ENCODE measurements at regions not wholly inside any gene's neighbourhood (a gene's known extent, or its start where the extent isn't known, plus 50 kb on each side); places are given as distances from the start of the nearest gene placed in this dataset.

- no peak overlapping the region for H3K4me3 ChIP-seq (ENCODE audit: low read depth, low read length)
- TF ChIP-seq CTCF (conservative IDR thresholded peaks at IDR 0.05; ENCODE audit: low read depth, low read length) = no peak
- no peak for DNase-seq (ENCODE audit: low read depth)
These were observed 1227.3 kb downstream of the ROBO2 start for GRCh38 chr3:78267235-78267634.

- DNase-seq (ENCODE audit: low read depth) = no peak
- no peak for TF ChIP-seq CTCF (conservative IDR thresholded peaks at IDR 0.05; ENCODE audit: low read depth, low read length)
- H3K4me3 ChIP-seq (ENCODE audit: low read depth, low read length) = no peak overlapping the region
These were observed 1228.2 kb downstream of the ROBO2 start for GRCh38 chr3:78268087-78268486.

DNA sequence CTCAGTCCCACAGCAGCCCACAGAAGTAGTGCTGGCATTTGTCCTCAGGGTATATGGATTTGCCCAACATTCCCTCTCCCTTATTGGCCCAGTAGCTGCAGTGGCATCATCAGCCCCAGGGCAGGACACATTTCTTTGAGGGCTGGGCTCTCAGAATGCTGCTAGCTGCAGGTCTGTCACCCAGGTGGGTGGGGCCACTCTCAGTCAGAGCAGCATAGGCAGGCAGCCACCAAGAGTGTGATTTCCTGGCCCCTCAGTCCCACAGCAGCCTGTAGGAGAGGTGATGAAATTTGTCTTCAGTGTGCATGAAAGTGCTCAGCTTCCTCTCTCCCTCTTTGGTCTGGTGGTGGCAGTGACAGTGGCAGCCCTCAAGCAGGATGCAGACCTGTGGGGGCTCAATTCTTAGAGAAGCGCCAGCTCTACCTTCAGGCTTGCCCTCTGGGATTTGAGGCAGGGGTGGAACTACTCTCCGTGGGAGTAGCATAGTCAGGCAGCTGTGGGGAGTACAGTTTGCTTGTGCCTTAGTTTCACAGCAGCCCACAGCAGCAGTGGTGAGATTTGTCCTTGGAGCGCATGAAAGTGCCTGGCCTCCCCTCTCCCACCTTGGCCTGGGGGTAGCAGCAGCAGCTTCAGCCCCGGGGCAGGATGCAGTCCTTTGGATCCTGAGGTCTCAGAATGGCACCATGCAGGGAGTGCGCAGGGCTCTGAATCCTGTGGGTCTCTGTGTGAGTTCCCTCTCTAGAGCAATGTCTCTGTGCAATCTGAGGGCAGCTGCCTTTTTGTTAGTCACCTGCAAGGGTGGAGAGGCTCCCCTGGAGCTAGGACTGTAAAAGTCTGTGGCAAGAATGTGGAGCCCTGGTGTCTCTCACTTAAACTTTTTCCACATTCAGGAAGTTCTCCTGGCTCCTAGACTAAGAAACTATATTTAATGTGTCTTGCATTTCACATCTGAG lies 1229.1 kb downstream of the ROBO2 start:
- DNase-seq (ENCODE audit: low read depth) = no peak
- no peak for TF ChIP-seq CTCF (conservative IDR thresholded peaks at IDR 0.05; ENCODE audit: low read depth, low read length)
- H3K4me3 ChIP-seq (ENCODE audit: low read depth, low read length) = no peak overlapping the region

DNA sequence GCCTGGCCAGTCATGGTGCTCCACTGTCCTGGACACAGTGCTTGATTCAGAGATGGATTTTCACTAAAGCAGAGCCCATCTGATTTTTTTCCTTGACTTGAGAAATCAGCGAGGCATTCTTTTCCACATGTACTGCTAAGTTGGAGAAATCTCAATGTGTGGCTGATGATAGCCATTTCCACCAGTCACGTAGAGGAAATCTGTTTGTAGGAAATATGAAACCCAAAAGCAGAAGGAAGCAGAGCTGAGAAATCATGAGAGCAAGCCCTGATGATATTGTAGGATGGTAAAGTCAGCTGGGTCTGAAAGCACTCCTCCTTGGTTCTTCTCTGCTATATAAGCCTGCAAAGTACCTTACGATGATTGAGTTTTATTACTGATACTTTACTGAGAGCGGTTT lies 1233.4 kb downstream of the ROBO2 start:
- TF ChIP-seq CTCF (conservative IDR thresholded peaks at IDR 0.05; ENCODE audit: low read depth, low read length) = no peak
- DNase-seq (ENCODE audit: low read depth) = no peak
- H3K4me3 ChIP-seq (ENCODE audit: low read depth, low read length) = no peak overlapping the region

DNA sequence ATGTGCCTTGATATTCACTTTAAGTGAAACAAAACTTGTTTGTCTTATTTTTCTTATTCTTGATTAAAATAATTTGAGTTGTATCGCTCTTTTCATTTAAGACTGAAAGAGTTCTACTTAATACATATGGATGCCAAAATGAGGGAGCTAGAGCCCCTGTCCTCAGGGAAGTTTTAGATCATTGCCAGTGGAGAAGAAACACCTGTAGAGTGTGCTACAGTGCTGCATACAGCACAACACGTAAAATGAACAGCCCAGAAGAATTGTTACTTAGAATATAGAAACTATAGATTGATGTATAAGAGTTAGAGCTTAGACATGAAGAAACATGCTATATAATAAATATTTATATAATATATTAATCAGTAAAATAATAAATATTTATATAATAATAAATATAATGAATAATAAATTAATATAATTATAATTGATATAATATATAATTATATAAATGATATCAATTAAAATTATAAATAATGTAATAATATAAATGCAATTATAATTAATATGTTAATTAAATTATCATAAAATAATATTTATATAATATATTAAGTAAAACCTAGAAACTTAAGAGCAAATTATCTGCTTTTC lies 1234.7 kb downstream of the ROBO2 start:
- no peak for DNase-seq (ENCODE audit: low read depth)
- TF ChIP-seq CTCF (conservative IDR thresholded peaks at IDR 0.05; ENCODE audit: low read depth, low read length) = peak; percentile 16
- no peak overlapping the region for H3K4me3 ChIP-seq (ENCODE audit: low read depth, low read length)

DNA sequence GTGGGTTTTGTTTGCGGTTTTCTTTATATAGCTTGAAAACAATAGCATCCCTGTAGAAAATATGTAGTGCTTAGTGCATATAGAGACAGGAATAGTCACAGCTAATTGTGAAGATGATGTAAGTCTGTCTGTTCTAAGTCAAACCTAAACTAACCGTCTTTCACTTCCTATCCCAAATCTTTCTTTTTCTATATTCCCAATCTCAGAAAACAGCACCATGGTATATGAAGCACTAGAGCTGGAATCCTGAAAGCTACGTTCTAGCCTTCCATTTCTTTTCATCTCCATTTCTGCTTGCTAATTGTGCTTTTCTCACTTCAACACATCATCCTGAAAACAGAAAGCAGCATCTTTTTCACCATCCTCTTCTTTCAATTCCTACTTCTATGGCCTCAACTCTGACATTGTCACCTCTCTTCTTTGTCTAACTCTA lies 1235.5 kb downstream of the ROBO2 start:
- no peak for TF ChIP-seq CTCF (conservative IDR thresholded peaks at IDR 0.05; ENCODE audit: low read depth, low read length)
- H3K4me3 ChIP-seq (ENCODE audit: low read depth, low read length) = no peak overlapping the region
- DNase-seq (ENCODE audit: low read depth) = no peak

Data from choroid plexus epithelial cell (primary cell).